Mammary epithelial cell (primary cell): ENCODE measurements at regions not wholly inside any gene's neighbourhood (a gene's known extent, or its start where the extent isn't known, plus 50 kb on each side); places are given as distances from the start of the nearest gene placed in this dataset.

Source experiments
- EZH2 ChIP-seq: IDR thresholded peaks from 2 replicates; pipeline ENCODE4 v1.6.1; 2012; ENCODE audit warnings: low read length, inconsistent platforms, borderline replicate concordance
- TF ChIP-seq, protein P1 (sequence below), 2 donors: IDR thresholded peaks in 1 of 2; conservative IDR thresholded peaks in 1 of 2; 2 replicates each; pipeline ENCODE4 v1.5.1; 2011 to 2012; ENCODE audit warnings: inconsistent platforms in 2 of 2, low read length in 2 of 2, mild to moderate bottlenecking in 2 of 2, control low read depth in 1 of 2, low read depth in 1 of 2; ENCODE audit not compliant: insufficient read depth in 1 of 2; ENCODE audit errors: extremely low read depth in 1 of 2

DNA sequence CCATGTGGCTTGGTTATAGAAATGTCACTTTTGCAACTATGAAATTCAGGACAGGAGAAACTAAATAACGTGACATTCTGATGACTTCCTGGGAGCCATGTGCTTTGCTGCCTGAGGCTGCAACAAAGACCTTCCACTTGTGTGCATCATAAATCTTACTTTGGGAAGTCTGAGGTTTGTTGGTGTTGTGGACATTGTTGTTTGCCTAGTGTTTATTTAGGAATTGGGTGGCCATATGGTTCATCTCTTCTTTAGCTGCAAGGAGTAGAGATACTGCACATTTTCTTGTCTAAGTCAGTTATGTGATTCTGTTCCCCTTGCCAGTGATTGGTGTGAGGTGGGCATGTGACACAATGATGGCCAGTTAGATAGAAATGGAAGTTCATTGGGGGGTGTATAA, 167.3 kb upstream of the SSTR1 start:
- TF ChIP-seq, protein P1, sequence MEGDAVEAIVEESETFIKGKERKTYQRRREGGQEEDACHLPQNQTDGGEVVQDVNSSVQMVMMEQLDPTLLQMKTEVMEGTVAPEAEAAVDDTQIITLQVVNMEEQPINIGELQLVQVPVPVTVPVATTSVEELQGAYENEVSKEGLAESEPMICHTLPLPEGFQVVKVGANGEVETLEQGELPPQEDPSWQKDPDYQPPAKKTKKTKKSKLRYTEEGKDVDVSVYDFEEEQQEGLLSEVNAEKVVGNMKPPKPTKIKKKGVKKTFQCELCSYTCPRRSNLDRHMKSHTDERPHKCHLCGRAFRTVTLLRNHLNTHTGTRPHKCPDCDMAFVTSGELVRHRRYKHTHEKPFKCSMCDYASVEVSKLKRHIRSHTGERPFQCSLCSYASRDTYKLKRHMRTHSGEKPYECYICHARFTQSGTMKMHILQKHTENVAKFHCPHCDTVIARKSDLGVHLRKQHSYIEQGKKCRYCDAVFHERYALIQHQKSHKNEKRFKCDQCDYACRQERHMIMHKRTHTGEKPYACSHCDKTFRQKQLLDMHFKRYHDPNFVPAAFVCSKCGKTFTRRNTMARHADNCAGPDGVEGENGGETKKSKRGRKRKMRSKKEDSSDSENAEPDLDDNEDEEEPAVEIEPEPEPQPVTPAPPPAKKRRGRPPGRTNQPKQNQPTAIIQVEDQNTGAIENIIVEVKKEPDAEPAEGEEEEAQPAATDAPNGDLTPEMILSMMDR (conservative IDR thresholded peaks at IDR 0.05 in 1 of 2, IDR thresholded peaks at IDR 0.05 in 1 of 2; ENCODE audit: extremely low read depth in 1 of 2, insufficient read depth in 1 of 2, low read depth in 1 of 2, low read length in 2 of 2), result no peak
- no peak for TF ChIP-seq EZH2
